GM19035 (cell line): ENCODE measurements at regions not wholly inside any gene's neighbourhood (a gene's known extent, or its start where the extent isn't known, plus 50 kb on each side); places are given as distances from the start of the nearest gene placed in this dataset.

ENCODE experiments used
- ATAC-seq: cut with Tn5 transposase; IDR thresholded peaks from one replicate; pipeline ENCODE4 v1.9.1; 2021; ENCODE audit not compliant: unreplicated experiment

- no peak for ATAC-seq
Observed at GRCh38 chr5:98989727-98990126, 60.9 kb upstream of the CHD1 start.

DNA sequence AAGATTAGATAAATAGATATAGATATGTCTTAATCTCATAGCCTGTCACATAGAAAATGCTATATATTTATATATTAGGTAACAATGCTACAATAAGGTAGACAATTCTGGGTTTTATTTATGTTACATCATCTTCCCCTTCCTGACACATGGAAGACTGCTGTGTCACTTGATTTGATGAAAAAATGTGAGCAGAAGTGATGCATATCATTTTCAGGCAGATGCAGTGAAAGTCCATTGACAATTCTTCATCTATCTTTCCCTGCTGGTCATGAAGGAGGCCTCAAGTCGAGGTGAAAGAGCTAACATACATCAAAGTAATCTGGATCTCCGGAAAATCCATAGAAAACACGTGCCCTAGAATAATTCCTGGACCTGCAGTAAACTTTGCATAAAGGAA, 57.8 kb upstream of the CHD1 start:
- ATAC-seq: no peak

- ATAC-seq: no peak
Observed at GRCh38 chr5:98982880-98983279, 54.1 kb upstream of the CHD1 start.
